ENCODE measurements at regions not wholly inside any gene's neighbourhood (a gene's known extent, or its start where the extent isn't known, plus 50 kb on each side); places are given as distances from the start of the nearest gene placed in this dataset.

- no peak overlapping the region for H3K4me3 ChIP-seq (replicated peaks; ENCODE audit: low read depth, low read length)
Observed at GRCh38 chr2:223545830-223546229, 56.3 kb downstream of the SCG2 start.

More at GRCh38 chr2:223545830-223546229, 56.3 kb downstream of the SCG2 start:
- TF ChIP-seq CTCF (IDR thresholded peaks at IDR 0.05; ENCODE audit: low read length, missing control alignments) = no peak
- DNase-seq (ENCODE audit: low read depth) = no peak
